Activated CD8-positive, alpha-beta memory T cell treated with anti-CD3 and anti-CD28 coated beads, Interleukin-2, amount 50 U/mL, for 48 hours (primary cell): ENCODE measurements at regions not wholly inside any gene's neighbourhood (a gene's known extent, or its start where the extent isn't known, plus 50 kb on each side); places are given as distances from the start of the nearest gene placed in this dataset.
"Not testable (repeated sequence)": the region's sequence is repeated elsewhere in the genome, so short reads cannot be mapped to it uniquely, and the experiment has no call there.

Experiments used
- DNase-seq: peaks from one replicate; pipeline ENCODE4 v3.0.0-alpha.2; 2020

DNA sequence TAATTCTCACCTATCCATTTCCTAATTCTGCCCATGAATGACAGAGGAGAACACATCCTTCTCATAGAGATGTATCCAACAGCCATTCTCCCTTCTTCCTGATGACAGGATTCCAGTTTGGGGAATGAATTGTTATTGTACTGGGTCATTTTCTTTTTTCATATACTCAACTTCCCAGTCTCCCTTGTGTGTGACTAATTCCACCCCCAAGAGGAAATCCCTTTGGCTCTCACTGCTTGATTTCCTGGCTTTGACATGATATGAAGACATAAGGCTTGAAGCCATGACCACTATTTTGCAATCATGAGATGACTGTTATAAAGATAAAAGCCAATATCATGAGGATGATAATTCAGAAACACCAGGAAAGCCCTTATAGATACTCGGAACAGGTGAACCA lies 384.7 kb upstream of the ACVR2A start:
- DNase-seq = no peak

DNA sequence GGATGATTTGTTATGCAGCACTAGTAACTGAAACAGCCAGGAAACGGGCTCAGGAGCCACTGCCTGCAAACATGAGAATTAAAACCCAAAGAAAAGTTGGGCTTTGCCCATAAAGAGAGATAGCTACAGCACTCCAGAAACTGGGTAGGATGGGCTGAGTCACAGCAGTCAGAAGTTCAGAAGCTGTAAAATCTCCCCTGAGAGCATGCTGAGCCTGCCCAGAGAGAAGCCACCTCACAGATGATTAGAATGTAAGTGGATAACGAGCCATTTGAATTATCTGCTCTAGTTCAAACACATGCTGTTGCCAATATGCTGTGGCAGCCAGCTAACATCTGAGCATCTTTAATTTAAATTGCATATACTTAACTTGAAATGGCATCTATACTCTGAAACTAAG lies 388.1 kb upstream of the ACVR2A start:
- DNase-seq = no peak

DNA sequence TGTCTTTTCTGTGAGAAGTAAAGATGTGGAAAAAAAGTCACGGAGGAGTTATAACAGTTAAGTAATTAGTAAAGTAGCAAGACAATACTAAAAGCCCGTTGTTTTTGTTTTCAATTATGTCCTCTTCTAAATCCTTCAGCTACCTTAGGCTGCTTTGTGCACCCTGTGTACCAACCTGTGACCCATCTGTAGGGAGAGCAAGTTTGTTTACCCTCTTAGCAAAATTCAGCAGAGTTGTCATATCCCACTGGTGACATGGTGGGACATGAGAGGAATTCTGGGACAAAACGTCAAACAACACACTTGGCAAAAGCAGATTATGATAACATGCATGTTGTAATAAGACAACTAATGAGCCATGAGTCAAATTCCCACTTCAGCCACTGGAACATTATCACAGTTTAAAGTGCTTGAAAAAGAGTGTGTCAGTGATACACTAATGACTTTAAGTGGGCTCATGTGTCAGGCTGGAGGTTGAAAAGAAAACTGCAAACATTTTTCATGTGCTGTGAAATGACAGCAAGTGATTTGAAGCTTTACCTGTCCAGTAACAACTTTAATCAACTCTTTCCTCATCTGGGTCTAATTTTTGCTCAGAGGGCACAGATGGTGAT lies 392.8 kb upstream of the ACVR2A start:
- no peak for DNase-seq

DNA sequence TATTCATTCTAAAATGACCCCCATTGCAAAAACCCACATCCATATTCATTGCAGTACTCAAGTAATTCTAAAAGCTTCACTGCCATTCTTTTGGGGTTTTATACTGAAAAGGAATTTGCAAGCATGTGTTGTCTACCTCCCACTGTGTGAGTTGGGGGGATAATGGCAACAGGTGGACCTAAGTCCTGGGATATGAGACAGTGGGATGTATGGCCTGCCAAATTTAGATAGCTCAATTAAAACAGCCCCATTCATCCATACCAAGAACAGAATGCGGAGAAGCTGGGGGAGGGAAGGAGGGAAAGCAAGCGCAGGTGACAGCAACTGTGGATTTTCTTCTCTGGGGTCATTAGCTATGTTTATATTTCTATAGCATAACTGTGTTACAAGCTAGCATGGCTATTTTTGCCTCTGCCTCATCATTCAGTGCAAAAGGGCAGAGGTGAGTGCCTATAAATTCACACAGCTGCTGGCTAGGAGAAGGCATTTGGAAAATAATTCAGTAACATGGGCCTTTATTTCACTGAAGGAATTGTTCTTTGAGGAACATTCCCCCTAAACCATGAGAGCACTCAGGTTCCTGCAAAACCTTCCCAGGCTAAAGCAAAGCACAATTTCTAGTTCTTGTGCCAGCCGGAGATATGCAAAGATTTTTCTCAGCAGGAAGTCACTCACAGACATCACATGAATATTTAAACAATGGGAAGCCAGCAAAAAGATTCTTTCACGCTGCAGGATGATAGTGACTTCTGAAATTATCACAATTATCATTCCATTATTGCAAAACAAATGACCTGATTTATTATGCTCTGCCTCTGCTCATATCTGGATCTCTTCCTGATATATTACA lies 393.9 kb upstream of the ACVR2A start:
- no peak for DNase-seq

DNA sequence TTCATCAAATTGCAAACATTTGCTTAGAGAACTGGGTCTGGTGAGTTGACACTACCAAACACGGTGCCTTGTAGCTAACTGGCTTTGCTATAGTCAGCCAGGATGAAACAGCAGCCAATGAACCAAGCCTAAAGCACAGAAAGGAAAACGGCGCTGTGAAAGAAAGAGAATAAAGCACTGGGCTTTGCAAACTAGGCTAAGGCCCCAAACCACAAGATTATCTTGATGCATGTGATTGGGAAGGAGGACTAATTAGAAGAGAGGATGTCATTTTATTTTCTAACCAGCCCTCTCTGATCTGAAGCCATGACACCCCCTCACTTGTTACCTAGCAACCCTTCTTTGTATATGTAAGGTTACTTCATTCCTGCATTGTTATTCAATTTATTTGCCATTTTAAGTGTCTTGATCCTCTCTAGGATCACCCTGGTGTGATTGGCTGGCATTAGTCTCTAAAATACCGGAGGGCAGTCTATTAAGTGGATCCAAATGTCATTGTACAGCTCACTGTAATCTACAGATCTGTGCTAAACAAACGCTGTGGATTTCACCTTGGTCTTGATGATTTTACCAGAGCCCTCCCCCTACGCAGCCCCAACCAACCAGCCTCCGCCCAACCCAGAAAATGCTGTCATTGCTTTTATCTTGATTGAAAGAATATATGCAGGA lies 395.4 kb upstream of the ACVR2A start:
- DNase-seq = no peak

DNA sequence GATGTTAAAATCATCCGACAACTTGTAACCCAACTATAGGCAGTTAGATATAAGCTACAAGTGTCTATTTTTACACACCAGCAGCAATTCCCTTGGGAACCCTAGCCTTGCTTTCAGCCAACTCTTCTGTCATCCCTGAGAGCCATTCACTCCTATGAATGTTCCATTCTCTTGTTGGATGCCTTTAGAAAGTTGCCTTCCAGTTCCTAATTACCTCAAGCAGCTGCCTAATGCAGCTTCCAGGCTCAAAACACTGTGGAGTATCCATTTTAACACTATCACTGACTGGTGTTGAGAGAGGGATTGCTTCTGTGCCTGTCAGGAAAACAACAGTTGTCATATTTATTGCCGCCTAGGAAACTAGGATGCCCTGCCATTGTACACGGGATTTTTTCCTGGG lies 402.0 kb upstream of the ACVR2A start:
- DNase-seq = no peak

DNA sequence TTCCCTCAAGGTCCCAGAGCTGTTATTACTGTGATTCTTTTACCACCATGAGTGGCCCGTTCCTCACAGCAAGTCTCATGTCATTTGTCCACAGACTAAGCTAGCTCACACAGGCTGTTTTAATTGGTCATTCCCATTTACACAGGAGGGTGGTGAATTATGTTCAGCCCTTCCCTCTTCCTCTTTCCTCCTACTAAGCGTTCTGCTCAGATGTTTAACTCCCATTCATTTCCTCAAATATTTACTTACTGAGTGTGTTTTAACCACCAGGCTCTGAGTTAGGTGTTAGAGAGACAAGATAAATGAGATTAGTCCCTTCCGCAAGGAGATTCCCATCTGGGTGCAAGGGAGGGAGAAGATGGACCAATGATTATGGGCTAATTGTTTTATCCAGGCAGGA lies 403.6 kb upstream of the ACVR2A start:
- DNase-seq = no peak

DNA sequence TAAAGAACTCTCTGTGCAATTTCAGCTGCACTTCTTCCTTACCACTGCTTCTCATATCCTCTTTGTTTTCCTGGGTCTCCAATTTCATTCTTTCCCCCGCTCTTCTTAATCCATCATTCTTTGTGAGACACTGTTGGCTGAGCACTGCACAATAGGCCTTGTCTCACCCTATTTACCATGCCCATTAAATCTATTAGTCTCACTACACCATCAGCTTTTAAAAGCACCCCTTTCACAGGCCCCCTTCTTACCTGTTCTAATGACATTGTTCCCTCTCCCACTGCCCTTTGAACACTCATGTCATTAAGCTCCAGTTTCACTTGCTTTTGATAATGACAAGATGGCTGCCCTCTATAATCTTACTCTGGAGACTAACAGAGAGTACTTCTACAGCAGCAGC lies 404.1 kb upstream of the ACVR2A start:
- DNase-seq = no peak

DNA sequence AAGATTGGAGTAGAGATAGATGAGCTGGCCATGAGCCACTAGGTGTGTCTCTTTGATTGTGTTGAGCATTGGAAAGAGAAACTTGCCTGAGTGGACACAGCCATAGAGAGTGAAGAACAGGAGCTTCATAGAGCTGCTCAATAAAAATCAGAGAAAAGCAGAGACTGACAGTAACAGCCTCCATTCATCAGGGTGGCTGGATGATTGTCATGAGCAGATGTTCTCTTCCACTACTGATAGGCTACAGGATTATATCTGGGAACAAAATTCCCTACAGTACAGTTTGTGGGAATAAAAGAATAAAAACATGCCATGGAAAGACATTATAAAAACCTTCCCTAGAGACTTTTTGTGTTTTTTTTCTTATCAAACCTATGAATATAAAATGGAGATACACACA lies 404.8 kb upstream of the ACVR2A start:
- no peak for DNase-seq

DNA sequence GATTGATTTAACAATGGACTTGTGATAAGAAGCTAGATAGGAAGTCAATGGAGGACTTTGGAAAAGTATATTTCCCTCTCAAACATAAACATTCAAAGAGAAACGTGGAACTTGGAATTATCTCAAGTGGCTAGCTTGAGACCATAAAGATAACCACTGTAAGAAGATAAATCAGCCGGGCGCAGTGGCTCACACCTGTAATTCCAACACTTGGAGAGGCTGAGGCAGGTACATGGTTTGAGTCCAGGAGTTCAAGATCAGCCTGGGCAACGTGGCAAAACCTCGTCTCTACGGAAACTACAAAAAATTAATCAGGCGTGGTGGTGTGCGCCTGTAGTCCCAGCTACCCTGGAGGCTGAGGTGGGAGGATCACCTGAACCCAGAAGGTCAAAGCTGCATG lies 405.9 kb upstream of the ACVR2A start:
- no peak for DNase-seq

DNA sequence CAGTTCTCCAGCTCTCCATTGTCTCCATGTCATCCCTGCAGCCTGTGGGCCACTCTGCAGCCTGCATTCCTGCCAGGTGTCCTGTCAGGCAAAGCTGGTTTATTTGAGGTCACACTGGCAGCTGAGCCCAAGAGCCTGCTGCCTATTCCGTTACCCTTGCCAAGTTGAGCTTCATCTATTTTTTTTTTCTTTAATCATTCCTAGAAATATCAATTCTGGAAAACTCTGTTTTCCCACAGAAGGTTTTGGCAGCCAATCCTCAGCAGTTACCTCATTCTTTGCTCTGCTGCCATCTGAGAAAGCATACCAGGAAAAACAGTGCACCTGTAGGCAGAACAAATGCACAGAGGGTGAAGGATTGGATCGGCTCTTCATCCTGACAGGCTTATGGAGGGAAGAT lies 411.0 kb upstream of the ACVR2A start:
- DNase-seq = no peak

DNA sequence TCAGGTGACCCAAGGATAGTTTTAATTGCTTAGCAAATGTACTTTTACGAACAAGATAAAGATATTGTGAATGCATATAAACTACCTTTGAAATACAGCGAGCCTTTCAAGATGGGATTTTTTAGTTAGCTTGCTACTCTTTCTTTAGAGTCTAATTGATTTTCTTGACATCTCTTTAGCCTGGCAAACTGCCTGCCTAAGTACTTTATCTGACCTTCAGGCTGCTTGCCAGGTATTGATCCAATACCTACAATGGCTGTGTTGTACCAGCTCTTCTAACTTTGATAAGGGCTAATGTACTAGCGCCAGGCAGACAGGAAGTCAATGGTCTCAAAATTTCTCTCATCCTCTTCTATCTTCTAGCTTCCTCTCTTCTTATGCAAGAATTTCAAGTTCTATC lies 414.4 kb upstream of the ACVR2A start:
- DNase-seq = no peak

DNA sequence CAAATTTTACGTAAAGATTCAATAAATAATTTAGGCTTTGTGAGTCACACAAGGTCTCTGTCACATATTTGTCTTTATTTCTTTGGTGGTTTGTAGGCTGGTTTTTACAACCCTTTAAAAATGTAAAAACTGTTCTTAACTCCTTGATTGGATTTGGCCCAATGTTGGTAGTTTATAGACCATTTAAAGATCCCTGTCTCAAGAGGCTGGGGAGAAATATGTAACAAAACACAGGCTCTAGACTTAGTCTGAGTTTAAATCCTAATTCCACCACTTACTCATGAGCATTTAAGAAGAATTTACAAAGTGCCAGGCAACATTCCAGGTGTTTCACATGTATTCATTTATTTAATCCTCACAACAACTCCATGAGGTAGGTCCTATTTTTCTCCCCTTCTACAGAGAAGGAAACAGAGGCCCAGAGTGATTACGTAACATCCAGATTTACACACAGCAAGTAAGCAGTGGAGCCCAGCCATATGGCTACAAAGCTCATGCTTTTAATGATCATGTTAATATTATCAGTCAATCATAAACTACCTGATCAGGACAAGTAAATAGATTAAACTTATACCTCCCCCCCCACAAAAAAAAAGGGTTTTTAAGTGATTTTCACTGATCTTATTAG lies 416.6 kb upstream of the ACVR2A start:
- no peak for DNase-seq

DNA sequence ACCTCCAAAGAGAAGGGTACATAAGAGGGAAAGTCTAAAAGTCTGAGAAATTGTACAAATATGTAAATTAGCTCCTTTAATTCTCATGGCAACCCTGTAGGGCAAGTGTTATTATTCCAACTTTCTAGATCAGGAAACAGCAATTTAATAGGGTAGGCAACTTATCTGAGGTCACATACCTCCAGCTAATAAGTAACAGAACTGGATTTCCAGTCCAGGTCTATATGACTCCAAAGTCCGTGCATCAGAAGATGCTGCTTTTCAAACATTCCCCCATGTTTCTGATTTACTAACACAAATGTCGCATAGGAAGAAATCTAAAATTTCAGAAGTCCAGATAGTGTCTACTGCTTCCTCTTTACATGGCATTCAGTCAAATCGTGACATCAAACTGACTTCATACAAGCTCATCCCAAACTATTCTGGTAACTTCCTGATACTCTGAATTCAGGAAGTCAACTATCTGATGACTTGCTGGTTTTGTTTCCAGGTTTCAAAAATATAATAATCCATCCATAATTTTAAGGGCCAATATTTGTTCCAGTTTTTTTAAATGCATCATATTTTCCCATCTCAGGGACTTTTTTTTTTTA lies 419.3 kb upstream of the ACVR2A start:
- no peak for DNase-seq

DNA sequence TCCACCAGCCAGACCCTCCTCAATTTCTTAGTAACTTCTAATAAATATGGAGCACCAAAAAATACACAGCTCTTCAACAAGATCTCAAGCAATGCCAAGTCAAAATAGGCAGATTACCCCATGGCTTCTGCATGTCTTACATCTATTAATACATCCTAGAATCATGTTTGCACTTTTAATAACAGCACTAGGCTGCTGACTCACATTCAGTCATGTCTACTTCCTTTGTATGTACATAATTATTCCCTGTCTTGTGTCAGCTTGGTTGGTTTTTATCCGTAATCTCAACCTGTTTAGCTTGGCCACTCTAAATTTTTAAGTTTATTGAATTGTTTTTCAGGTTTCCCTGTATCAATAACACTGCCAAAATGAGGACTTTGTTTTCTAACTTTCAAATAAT lies 420.1 kb upstream of the ACVR2A start:
- no peak for DNase-seq

DNA sequence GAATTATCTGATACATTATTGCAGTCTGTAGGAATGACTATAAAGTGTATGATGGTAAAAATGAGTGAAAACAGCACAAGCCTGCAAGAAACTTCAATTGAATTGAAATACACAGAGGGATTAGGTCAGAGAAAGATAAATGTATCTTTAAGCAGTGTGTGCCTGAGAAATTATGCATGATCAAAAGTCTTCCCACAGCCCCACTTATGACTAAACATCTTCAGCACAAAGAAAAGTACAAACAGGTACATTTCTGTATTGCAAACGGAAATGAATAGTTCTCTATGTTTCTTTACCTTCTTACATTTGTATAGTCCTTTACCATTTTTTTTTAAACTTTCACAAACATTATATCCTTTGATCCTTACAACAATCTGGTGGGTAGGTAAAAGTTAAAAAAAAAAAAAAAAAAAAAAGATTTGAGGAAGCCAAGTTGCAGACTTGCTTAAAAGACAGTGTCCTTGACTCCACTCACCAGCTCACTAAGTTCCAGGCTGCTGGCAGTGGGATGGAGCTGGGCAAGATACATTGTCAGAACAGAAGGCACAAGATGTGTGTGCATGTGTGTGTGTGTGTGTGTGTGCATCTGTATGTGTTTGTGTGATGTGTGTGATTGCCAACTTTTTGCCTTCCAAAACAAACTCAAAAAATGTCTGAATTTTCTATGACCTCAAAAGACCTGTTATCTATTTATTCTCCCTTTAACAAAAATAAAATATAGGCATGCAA lies 423.7 kb upstream of the ACVR2A start:
- DNase-seq = no peak

DNA sequence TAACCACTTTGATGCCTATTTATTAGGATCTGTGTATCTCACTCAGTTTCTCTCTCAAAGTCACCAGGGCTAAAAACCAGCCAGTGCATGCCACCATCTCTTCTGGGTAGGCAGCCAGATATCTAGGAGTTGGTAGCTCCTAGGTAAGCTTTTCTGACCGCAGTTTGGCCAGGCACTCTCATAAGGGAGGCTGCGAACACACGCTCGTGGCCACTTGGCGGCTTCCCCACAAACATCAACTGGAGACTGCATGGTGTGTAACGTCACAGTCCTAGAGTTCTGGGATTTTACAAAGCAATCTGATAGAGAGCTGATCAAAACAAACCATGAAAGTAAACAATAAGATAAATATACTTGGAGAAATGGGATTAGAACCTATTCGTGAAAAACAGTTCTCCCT lies 424.3 kb upstream of the ACVR2A start:
- no peak for DNase-seq

DNA sequence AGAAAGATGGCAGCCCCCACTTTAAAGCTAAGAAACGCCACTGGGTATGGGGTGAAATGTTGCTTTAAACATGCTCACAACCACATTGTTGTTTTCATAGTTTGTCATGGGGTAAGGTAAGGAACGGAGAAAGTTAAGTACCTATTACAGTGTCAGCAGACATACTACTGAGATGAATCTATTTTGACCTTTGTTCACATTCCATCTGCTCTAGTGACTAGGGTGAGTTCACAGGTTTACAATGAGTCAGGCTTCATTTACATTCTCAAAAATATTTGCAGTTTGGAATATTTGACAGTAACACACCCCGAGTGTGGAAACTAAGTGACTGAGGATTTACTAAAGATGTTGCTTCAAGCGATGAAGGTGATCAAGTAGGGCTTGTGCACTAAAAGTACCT lies 428.7 kb upstream of the ACVR2A start:
- DNase-seq = no peak

DNA sequence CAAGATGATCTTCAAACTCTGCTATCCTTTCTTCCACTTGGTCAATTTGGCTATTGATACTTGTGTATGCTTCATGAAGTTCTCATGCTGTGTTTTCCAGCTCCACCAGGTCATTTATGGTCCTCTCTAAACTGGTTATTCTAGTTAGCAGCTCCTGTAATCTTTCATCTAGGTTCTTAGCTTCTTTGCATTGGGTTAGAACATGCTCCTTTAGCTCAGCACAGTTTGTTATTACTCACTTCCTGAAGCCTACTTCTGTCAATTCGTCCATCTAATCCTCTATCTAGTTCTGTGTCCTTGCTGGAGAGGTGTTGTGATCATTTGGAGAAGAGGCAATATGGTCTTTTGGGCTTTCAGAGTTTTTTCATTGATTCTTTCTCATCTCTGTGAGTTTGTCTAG lies 430.2 kb upstream of the ACVR2A start:
- not testable (repeated sequence) for DNase-seq

DNA sequence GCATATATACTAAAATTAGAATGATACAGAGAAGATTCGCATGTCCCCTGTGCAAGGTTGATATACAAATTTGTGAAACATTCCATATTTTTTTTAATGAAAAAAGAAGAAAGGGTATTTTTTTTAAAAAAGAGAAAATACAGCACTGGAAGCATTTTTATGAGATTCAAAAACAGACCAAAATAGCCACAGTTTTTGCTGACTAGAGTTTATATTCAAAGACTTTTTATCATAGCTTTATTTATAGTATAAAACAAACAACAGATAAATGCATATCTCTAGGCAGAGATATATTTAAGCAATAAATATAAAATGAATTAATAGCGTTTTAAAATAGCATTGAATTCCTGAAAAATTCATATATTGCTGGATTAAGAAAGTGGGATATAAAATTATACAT lies 436.5 kb upstream of the ACVR2A start:
- no peak for DNase-seq

DNA sequence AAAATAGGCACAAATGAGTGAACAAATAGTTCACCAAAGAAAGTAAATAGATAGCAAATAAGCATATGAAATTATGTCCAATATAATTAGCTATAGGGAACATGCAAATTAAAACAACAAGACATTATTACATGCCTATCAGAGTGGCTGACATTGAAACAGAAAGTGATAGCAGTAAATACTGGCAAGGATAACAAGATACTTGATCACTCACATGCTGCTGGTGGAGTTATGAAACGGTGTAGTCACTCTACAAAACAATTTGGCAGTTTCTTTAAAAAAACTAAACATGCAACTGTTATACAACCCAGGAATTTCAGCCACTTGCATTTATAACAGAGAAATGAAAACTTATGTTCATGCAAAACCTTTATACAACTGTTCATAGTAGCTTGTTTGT lies 439.2 kb upstream of the ACVR2A start:
- DNase-seq = no peak

DNA sequence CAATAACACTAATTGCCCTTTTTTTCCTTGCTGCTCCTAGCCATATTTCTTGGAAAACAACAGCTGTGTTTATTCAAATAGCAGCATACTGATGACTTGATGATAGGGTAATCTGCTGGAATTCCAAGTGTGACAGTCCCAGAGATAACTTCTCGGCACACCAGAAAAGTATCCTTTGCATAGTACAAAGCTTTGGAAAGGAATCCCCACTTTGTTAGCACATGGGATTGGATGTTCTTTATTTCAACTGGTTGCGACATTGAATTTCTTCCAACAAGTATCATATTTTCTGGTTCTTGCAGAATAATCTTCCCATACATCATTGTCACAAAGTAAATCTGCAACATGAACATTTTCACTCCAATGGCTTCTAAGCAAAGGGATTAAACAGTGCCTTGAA lies 445.8 kb upstream of the ACVR2A start:
- DNase-seq = no peak

DNA sequence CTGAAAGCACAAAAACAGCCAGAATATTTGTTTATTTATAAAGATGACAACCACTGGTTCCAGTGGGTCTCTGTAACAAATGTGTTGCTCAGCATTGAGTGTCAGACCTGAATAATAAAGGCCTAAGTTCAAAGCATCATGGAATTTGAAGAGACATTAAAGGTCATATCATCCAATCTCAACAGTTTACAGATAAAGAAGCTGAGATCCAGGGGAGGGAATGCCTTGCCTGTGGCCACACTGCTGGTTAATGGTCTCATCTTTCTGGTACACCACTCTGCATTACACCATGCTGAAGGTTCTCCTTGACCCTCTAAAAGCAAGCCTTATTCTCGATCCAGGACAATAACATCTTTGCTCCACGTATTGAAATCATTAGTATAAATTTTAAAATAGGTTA lies 446.5 kb upstream of the ACVR2A start:
- no peak for DNase-seq
